Bronchial epithelial cell (primary cell): ENCODE measurements at regions not wholly inside any gene's neighbourhood (a gene's known extent, or its start where the extent isn't known, plus 50 kb on each side); places are given as distances from the start of the nearest gene placed in this dataset.
"Not testable (repeated sequence)": the region's sequence is repeated elsewhere in the genome, so short reads cannot be mapped to it uniquely, and the experiment has no call there.

Experiments used
- DNase-seq: peaks from one replicate; pipeline ENCODE4 v3.0.0-alpha.2; 2010; ENCODE audit warnings: low read depth
- FAIRE-seq: peaks from 2 replicates; lab custom pipeline; 2011; peaks lifted over from hg19 to GRCh38; lab: Jason Lieb, UNC
- H3K27me3 ChIP-seq: 2 replicates; pipeline ENCODE4 v1.5.1; 2011; ENCODE audit warnings: low read length; ENCODE audit not compliant: control insufficient read depth, insufficient read depth
- H3K36me3 ChIP-seq: 2 replicates; pipeline ENCODE4 v1.5.1; 2011; ENCODE audit warnings: low read length; ENCODE audit not compliant: control insufficient read depth, insufficient read depth
- H3K4me3 ChIP-seq: 2 replicates; pipeline ENCODE4 v1.5.1; 2011; ENCODE audit warnings: mild to moderate bottlenecking, low read depth, low read length, control low read depth
- CTCF ChIP-seq: IDR thresholded peaks from 2 replicates; pipeline ENCODE4 v1.5.1; 2011; ENCODE audit warnings: mild to moderate bottlenecking, moderate library complexity, low read length, control low read depth, inconsistent platforms; ENCODE audit not compliant: insufficient read depth, severe bottlenecking

GRCh38 chr14:38003746-38004609, 203.7 kb upstream of the SSTR1 start:
- FAIRE-seq (no peak), DNase-seq (no peak)
- H3K27me3 ChIP-seq, result no peaks in the 10 kb centered on the region
- no peaks in the 10 kb centered on the region for H3K36me3 ChIP-seq
- H3K4me3 ChIP-seq, result no peak overlapping the region
- no peak for TF ChIP-seq CTCF

GRCh38 chr14:38004610-38004879, 203.2 kb upstream of the SSTR1 start:
- H3K27me3 ChIP-seq, result no peaks in the 10 kb centered on the region
- DNase-seq (no peak), FAIRE-seq (no peak)
- H3K4me3 ChIP-seq, result no peak overlapping the region
- no peak for TF ChIP-seq CTCF
- no peaks in the 10 kb centered on the region for H3K36me3 ChIP-seq

- peak; percentile 41 for DNase-seq
- not testable (repeated sequence) for H3K4me3 ChIP-seq, H3K27me3 ChIP-seq, FAIRE-seq, H3K36me3 ChIP-seq
Measured at GRCh38 chr14:38011156-38011555, 196.5 kb upstream of the SSTR1 start.

- TF ChIP-seq CTCF, result no peak
- FAIRE-seq (no peak), DNase-seq (no peak)
- Histone ChIP-seq H3K36me3 (no peaks in the 10 kb centered on the region), H3K27me3 (no peaks in the 10 kb centered on the region), H3K4me3 (no peak overlapping the region)
Measured at GRCh38 chr14:38012056-38012455, 195.6 kb upstream of the SSTR1 start.

- peak; percentile 3 for DNase-seq
- FAIRE-seq, result peak; percentile 55
- H3K4me3 ChIP-seq, result no peak overlapping the region
- TF ChIP-seq CTCF, result peak; percentile 35
- H3K36me3 ChIP-seq, result no peaks in the 10 kb centered on the region
- H3K27me3 ChIP-seq, result no peaks in the 10 kb centered on the region
Measured at GRCh38 chr14:38016497-38016896, 191.2 kb upstream of the SSTR1 start.

GRCh38 chr14:38021861-38022260, 185.8 kb upstream of the SSTR1 start:
- no peaks in the 10 kb centered on the region for H3K27me3 ChIP-seq
- FAIRE-seq (no peak), DNase-seq (no peak)
- TF ChIP-seq CTCF, result no peak
- no peak overlapping the region for H3K4me3 ChIP-seq
- H3K36me3 ChIP-seq, result no peaks in the 10 kb centered on the region
